Liver (tissue), 3 donors: ENCODE measurements at regions not wholly inside any gene's neighbourhood (a gene's known extent, or its start where the extent isn't known, plus 50 kb on each side); places are given as distances from the start of the nearest gene placed in this dataset.

ENCODE experiments used
- GABPA ChIP-seq, 2 donors: IDR thresholded peaks in 1 of 2; conservative IDR thresholded peaks in 1 of 2; 2 replicates each; pipeline ENCODE4 v1.6.1; 2016; ENCODE audit warnings: antibody characterized with exemption in 2 of 2, mild to moderate bottlenecking in 1 of 2, moderate library complexity in 1 of 2
- RAD21 ChIP-seq, 2 donors: IDR thresholded peaks; 2 replicates each; pipeline ENCODE4 v1.6.1; 2016; ENCODE audit warnings: antibody characterized with exemption in 2 of 2, mild to moderate bottlenecking in 2 of 2
- TF ChIP-seq, protein P1 (sequence below): fragments of 150-350 bp; IDR thresholded peaks from 2 replicates; pipeline ENCODE4 v1.5.1; 2017; ENCODE audit warnings: improper control_type of control experiment, low read depth, low read length; ENCODE audit not compliant: missing input control
- TF ChIP-seq, protein P2 (sequence below): IDR thresholded peaks from 2 replicates; pipeline ENCODE4 v1.6.1; 2016; ENCODE audit warnings: antibody characterized with exemption
- donor health status: healthy.
- donor health status: healthy.

DNA sequence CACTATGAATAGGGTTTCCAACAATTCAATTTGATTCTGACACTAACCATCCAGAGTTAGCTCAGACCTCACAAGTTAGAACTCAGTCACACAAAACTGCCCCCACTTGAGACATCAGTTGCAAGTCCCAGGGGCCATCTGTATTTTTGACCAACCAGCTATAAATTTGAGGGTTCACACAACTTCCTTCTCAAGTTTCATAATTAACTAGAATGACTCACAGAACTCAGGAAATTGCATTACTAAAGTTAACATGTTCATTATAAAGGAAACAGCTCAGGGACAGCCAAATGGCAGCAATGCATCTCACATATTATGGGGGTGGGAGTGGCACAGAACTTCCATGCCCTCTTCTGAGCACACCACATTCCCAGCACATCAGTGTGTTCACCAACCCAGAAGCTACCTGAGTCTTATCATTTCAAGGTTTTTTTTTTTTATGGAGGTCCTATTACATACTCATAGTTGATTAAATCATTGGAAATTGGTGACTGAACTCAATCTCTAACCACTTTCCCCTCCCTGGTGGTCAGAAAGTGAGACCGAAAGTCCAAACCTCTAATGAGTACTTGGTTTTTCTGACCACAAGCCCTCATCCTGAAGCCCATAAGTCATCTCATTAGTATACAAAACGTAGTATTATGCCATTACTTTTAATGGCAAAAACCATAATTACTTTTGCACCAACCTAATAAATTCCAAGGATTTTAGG, 1721.5 kb upstream of the SEL1L start:
- TF ChIP-seq, protein P1, sequence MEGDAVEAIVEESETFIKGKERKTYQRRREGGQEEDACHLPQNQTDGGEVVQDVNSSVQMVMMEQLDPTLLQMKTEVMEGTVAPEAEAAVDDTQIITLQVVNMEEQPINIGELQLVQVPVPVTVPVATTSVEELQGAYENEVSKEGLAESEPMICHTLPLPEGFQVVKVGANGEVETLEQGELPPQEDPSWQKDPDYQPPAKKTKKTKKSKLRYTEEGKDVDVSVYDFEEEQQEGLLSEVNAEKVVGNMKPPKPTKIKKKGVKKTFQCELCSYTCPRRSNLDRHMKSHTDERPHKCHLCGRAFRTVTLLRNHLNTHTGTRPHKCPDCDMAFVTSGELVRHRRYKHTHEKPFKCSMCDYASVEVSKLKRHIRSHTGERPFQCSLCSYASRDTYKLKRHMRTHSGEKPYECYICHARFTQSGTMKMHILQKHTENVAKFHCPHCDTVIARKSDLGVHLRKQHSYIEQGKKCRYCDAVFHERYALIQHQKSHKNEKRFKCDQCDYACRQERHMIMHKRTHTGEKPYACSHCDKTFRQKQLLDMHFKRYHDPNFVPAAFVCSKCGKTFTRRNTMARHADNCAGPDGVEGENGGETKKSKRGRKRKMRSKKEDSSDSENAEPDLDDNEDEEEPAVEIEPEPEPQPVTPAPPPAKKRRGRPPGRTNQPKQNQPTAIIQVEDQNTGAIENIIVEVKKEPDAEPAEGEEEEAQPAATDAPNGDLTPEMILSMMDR = no peak
- TF ChIP-seq RAD21 (IDR thresholded peaks at IDR 0.05) (no peak), GABPA (IDR thresholded peaks at IDR 0.05 in 1 of 2, conservative IDR thresholded peaks at IDR 0.05 in 1 of 2) (no peak)
- TF ChIP-seq, protein P2, sequence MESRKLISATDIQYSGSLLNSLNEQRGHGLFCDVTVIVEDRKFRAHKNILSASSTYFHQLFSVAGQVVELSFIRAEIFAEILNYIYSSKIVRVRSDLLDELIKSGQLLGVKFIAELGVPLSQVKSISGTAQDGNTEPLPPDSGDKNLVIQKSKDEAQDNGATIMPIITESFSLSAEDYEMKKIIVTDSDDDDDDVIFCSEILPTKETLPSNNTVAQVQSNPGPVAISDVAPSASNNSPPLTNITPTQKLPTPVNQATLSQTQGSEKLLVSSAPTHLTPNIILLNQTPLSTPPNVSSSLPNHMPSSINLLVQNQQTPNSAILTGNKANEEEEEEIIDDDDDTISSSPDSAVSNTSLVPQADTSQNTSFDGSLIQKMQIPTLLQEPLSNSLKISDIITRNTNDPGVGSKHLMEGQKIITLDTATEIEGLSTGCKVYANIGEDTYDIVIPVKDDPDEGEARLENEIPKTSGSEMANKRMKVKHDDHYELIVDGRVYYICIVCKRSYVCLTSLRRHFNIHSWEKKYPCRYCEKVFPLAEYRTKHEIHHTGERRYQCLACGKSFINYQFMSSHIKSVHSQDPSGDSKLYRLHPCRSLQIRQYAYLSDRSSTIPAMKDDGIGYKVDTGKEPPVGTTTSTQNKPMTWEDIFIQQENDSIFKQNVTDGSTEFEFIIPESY = no peak
